Stimulated activated CD4-positive, alpha-beta T cell treated with anti-CD3 and anti-CD28 coated beads, Interleukin-1b, Interleukin-23, amount 100 ng/mL, for 24 hours (primary cell): ENCODE measurements at regions not wholly inside any gene's neighbourhood (a gene's known extent, or its start where the extent isn't known, plus 50 kb on each side); places are given as distances from the start of the nearest gene placed in this dataset.
"Not testable (repeated sequence)": the region's sequence is repeated elsewhere in the genome, so short reads cannot be mapped to it uniquely, and the experiment has no call there.

Experiments used
- DNase-seq, 4 experiments: peaks; one replicate each; pipeline ENCODE4 v3.0.0-alpha.2; 2020; ENCODE audit warnings: low read depth in 4 of 4, low spot score in 1 of 4

- DNase-seq, result not testable (repeated sequence)
Measured at GRCh38 chr2:16415861-16416260, 249.8 kb downstream of the CYRIA start.

DNA sequence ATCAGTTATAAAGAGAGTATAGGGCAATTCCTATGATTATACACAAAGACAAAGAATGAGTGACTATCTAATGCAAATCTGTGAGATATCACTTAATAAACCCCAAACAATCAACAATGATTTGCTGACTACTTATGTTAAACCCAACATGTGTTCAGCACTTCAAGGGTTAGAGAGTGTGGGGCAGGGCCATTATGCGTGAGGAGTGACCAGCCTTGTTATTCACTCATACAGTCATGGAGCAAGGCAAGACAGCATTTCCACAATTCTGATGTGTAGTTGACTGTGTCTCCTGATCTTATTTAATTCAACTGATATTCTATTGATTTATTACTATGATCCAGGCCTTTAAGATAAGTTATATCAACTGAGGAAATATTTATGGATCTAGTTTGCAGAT is 251.7 kb downstream of the CYRIA start:
- no peak for DNase-seq

- no peak for DNase-seq
Measured at GRCh38 chr2:16413285-16413684, 252.3 kb downstream of the CYRIA start.

GRCh38 chr2:16412321-16413030 is 253.2 kb downstream of the CYRIA start:
- DNase-seq, result no peak

- DNase-seq, result no peak
Measured at GRCh38 chr2:16411788-16412187, 253.8 kb downstream of the CYRIA start.

- no peak for DNase-seq
Measured at GRCh38 chr2:16409849-16410248, 255.8 kb downstream of the CYRIA start.

DNA sequence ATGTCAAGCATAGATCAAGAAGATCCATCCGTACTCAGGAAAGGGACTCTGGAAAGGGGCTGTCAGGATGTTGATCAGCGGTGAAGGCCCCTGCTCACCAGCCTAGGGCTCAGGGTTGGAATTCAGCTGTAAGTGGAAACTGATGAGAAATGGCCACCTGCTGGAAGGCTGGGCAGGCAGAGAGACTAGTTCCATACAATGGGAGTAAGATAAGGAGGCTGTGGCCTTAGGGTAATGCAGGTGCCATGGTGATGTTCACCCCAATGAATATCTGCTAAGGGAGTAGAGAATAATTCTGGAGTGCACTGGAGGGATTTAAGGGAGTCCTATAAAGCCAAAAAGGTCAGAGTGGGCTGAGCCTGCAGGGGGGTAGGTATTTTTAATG is 256.6 kb downstream of the CYRIA start:
- DNase-seq, result no peak

DNA sequence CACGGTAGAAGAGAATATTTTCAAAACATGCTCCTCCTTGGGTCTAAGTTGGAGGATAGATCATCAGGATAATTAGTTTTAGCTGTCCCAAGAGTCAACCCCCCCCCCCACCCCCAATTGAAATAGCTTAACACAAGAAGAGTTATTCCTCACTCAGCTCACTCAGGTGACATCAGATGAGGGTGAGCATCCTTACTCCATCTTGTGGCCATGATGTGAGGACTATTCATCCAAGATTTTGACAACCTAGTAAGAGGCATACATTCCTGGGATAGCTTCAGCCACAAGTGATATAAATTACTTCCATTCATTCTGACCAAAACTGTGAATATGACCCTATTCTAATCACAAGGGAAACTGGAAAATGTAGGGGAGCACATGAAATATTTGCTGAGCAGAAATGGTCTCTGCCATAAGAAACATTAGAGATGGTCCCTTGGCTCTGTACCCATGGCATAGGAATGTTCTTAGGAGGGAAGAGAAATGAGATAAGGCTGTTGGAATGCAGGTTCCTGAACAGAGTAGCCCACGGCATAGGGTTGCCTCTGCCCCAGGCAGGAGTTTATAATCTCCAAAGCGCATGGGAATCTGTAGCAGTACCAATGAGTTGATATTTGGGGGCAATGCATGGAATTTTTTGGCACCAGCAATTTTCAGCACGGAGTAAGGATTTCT is 257.2 kb downstream of the CYRIA start:
- DNase-seq, result no peak

DNA sequence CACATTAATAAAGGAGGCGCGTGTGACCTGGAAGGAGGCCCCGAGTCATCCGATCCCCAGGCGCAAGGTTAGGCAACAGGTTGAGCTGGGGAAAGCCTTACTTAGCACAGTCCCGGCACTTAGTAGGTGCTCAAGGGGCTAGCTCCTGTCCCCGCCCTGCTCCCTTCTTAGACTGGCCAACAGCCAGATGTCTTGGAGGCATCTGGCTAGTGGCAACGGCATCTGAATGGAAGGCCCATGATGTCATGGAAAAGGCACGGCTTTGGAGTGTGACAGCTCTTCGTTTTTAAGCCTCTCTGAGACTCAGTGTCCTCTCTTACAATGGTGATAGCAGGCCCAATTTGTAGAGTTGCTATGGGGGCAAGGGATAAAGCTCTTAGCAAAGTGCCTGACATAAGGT is 258.3 kb downstream of the CYRIA start:
- DNase-seq, result no peak

DNA sequence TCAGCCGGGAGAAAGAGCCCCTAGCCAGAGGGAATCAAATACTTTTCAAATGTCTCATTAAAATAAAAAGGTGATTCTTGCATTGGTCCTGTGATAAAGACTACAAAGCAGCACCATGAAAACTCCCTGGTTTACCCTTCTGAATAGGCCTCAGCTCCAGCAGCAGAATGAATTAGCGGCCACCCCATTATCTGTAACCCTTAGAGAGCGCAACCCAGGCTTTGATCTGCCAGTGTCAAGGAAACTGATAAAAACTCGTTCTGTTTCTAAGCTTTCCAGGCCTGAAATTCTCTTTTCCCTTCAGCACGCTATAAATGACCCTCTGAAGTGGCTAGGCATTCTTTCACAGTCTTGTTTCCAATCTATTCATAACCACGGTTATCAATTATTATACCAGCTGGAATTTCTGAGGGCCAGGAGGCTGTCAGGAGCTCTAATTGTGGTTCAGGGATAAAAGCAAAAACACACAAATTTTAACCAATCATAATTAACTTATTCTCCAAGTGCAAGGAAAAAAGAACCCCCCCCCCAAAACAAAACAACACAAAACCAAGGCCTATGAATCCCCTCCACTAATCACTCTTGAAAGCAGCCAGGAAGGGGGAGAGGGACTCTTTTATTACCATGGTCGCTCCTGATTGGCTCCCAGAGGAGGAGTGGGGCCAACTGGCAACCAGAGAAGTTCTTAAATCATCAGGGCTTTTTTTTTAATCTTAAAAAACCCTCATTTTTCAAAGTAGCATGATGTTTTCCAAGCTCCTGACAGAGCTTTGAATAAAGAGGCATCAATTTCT is 258.9 kb downstream of the CYRIA start:
- DNase-seq, result no peak

DNA sequence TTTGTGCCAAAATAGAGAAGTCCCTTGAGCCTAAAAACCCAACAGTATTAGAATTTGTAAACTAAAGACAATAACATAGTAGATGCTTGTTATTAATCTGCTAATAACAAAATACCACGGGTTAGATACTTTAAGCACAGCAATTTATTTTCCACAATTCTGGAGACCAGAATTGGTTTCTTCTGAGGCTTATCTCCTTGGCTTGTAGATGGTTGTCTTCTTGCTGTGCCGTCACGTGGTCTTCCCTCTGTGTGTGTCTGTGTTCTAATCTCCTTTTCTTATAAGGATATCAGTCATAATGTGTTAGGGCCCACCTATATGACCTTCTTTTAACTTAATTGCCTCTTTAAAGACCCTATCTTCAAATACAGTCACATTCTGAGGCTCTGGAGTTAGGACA is 260.1 kb downstream of the CYRIA start:
- no peak for DNase-seq

DNA sequence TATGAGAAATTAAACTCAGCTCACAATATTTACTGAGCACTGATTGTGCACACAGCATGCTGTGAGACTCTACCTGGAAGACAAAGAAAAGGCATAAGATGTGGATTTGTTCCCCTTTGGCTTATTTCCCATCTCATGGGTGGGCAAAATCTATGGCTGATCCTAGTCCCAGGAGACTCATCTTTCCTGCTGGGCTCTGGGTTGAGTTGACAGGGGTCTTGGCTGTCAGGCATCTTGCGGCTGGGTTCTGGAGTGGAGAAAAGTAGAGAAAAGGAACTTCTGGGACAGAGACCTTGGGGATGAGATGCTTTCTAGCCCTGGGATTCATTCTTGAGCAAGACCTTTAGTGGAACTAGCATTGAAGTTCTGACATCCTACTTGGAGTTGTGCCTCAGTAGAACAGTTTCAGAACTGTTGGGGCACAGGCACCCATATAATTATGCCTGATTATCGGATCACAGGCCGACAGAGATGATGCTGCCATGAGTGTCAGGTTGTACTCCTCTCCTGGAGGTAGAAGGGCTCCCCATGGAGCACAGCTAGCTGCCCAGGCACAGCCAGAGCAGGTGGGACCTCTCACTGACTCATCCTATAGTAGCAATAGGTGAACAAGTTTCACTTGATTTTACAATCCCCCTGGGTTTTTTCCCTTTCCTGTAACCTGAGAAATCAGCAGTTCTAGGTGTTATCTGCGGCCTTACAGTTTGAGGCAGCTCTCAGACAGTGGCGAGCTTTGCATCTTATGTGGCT is 260.9 kb downstream of the CYRIA start:
- no peak for DNase-seq

DNA sequence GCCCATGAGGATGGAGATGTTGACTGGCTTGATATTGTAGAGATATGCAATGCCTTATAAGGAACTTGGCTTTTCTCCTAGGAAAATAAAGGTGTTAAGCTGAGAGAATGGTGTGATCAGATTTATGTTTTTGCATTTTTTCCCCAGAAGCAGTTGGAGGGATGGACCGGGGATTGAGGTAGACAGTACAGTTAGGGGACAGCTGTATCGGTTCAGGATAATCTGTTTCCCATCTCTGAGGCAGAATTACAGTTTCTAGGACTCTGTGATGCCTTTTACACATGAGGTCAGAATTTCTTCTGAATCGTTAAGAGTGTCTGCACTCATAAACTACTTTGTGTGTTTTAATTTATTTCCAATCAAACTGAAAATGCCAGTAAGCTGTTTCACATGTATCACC is 261.5 kb downstream of the CYRIA start:
- no peak for DNase-seq

DNA sequence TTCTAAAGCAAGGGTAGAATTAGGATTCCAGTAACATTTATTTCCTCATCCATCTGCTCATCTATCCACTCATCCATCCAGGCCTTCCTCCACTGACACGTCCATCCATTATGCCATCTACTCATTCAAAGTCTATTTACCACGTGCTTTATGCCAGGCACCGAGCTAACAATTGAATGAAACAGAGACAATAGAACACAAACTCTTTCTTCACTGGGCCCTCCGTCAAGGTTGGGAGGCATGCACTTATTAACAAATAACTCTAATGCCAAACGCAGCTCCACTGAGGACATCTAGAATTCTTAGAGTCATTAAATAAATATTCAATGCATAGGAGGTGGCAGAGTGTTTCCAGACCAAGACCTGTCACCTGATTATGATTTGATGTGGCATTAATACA is 262.7 kb downstream of the CYRIA start:
- no peak for DNase-seq

- DNase-seq, result no peak
Measured at GRCh38 chr2:16401761-16402300, 263.8 kb downstream of the CYRIA start.

DNA sequence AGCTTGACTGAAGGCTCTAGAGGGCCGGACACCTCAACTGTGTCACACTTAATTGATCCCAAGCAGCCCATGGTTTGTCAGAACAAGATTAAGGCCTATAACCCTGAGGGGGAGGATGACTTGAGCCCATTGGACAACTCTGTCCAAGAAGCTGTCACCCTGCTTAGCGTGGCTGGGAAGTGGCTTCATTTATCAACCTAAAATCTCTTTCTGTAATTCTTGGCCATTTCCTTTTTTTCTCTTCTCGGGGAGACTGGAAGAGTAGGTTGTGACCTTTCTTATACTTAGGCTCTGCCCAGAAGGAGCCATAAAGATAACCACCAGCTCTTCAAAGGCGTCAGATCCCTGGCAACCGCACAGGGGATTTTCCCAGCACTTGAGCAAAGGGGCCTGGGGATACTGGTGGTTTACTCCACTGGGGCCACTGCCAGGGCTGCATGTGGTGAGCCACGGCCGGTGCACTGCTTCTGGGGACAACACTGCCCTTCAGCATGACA is 265.5 kb downstream of the CYRIA start:
- no peak for DNase-seq

- no peak for DNase-seq
Measured at GRCh38 chr2:16398486-16399043, 267.1 kb downstream of the CYRIA start.

DNA sequence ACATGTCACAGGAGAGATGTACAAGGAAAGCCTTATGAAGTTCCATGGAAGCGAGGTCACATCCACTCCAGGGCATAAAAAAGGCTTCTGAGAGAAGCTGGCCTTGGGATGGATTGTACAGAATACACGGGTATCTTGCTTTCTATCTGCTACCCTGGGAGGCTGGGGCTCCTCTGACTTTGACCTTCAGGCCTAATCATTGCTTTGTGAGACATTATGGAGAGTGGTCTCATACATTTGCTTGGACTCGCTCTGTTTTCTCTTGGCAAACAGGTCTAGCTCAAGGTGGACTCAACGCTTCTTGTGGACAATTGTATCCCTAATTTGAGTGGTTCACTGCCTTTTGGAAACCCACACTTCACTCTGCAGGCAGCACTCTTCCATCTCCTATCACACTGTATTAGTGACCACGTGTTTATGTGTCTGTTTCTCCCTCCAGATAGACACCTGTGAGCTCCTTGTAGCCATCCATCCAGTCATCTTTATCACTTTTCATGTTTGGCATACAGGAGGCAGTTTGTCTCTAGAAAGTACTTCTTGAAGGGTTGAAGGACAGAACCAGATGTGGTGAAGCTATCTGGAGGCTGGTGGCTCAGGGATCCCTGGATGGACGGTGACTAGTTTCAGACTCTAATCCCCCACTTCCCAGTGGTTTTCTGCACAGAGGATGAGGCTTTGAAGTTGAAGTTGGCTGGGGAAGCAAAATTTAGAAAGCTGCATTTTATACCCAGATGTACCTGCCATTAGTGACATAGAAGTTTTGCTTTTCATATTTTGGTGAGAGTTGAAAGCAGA is 267.8 kb downstream of the CYRIA start:
- no peak for DNase-seq

DNA sequence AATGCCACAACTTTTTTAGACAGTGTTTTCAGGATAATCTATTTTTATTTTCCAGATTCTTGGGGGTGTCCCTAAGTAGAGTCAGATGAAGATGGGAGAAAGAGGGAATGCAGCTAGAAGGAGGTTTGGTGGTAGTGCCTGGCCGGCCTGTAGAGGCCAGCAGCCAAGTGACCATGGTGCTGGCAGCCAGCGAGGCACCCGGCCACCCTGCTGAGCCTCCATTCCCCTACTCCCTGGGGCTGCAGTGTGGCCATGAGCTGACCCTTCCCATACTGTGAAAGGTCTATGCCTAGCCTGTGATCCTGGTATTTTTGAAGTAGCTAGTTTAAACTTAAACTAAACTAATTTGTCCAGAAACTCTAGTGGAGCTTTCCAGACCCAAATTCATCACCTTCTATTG is 268.6 kb downstream of the CYRIA start:
- DNase-seq, result no peak

DNA sequence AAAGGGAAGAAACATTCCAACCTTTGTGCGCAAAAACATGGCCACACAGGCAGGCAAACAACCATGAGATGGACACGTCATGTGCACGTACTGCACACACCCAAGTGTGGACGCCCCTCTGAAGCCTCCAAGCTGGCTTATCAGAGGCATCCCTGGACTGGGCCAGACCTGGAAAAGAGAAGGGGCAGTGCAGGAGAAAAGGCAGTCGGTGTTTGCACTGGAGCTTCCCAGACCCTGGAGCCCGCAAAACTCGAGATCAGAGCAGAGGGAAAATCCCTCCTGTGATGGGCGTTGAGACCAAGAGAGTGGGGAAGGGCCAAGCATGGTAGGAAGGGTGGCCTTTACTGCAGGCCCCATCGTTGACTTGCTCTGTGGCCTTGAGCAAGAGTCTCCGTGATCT is 269.5 kb downstream of the CYRIA start:
- DNase-seq, result no peak
